GM21576 (cell line): ENCODE measurements at regions not wholly inside any gene's neighbourhood (a gene's known extent, or its start where the extent isn't known, plus 50 kb on each side); places are given as distances from the start of the nearest gene placed in this dataset.

ENCODE experiments used
- ATAC-seq: cut with Tn5 transposase; IDR thresholded peaks from one replicate; pipeline ENCODE4 v1.9.1; 2021; ENCODE audit warnings: mild to moderate bottlenecking, moderate library complexity; ENCODE audit not compliant: unreplicated experiment

GRCh38 chr6:170483413-170483812 is 69.7 kb downstream of the PSMB1 start:
- ATAC-seq: no peak

- no peak for ATAC-seq
Measured at GRCh38 chr6:170480050-170480692, 72.9 kb downstream of the PSMB1 start.

GRCh38 chr6:170476360-170476759 is 76.7 kb downstream of the PSMB1 start:
- peak; percentile 73 for ATAC-seq

- no peak for ATAC-seq
Measured at GRCh38 chr6:170475118-170475517, 78.0 kb downstream of the PSMB1 start.

GRCh38 chr6:170473801-170474200 is 79.3 kb downstream of the PSMB1 start:
- no peak for ATAC-seq

GRCh38 chr6:170473301-170473717 is 79.8 kb downstream of the PSMB1 start:
- ATAC-seq: no peak

- no peak for ATAC-seq
Measured at GRCh38 chr6:170471491-170471890, 81.6 kb downstream of the PSMB1 start.

- ATAC-seq: no peak
Measured at GRCh38 chr6:170470734-170471133, 82.4 kb downstream of the PSMB1 start.

GRCh38 chr6:170464524-170464979 is 88.6 kb downstream of the PSMB1 start:
- no peak for ATAC-seq

GRCh38 chr6:170464080-170464479 is 89.0 kb downstream of the PSMB1 start:
- ATAC-seq: no peak

- ATAC-seq: no peak
Measured at GRCh38 chr6:170463101-170463721, 89.9 kb downstream of the PSMB1 start.

- no peak for ATAC-seq
Measured at GRCh38 chr6:170462366-170463020, 90.6 kb downstream of the PSMB1 start.

- no peak for ATAC-seq
Measured at GRCh38 chr6:170461556-170462365, 91.3 kb downstream of the PSMB1 start.

- no peak for ATAC-seq
Measured at GRCh38 chr6:170461111-170461510, 92.0 kb downstream of the PSMB1 start.

- no peak for ATAC-seq
Measured at GRCh38 chr6:170460641-170461040, 92.5 kb downstream of the PSMB1 start.

GRCh38 chr6:170459451-170459850 is 93.7 kb downstream of the PSMB1 start:
- ATAC-seq: no peak

GRCh38 chr6:170456886-170457698 is 96.0 kb downstream of the PSMB1 start:
- ATAC-seq: no peak
